H1 (cell line): ENCODE measurements at regions not wholly inside any gene's neighbourhood (a gene's known extent, or its start where the extent isn't known, plus 50 kb on each side); places are given as distances from the start of the nearest gene placed in this dataset.

Experiments
- CTCF ChIA-PET: fragments of 300-600 bp; sonication (Branson Sonifier 250); formaldehyde crosslinking; loops from one replicate; lab custom pipeline; 2021; ENCODE audit not compliant: partially characterized antibody; lab: Charles Lee
- POLR2A ChIA-PET: fragments of 300-600 bp; sonication (Branson Sonifier 250); formaldehyde crosslinking; loops from one replicate; lab custom pipeline; 2021; ENCODE audit warnings: inconsistent platforms; ENCODE audit not compliant: partially characterized antibody; lab: Charles Lee
- DNase-seq, 2 experiments: peaks; one replicate each; pipeline versions ENCODE4 v3.0.0 to v3.0.0-alpha.2; 2010 to 2022; ENCODE audit warnings: low spot score in 2 of 2, low read depth in 1 of 2, mixed read lengths in 1 of 2
- FAIRE-seq: peaks from 2 replicates; lab custom pipeline; 2011; peaks lifted over from hg19 to GRCh38; lab: Jason Lieb, UNC
- H2AFZ ChIP-seq: 2 replicates; pipeline ENCODE4 v1.8.1; 2012; ENCODE audit warnings: low read length, inconsistent platforms
- H2AK5ac ChIP-seq: 2 replicates; pipeline ENCODE4 v1.6.1; 2013; ENCODE audit warnings: low read depth, low read length
- H2BK120ac ChIP-seq: replicated peaks from 2 replicates; pipeline ENCODE3; 2013; ENCODE audit warnings: low read depth, low read length, inconsistent platforms
- H2BK12ac ChIP-seq: 2 replicates; pipeline ENCODE4 v1.6.1; 2013; ENCODE audit warnings: low read depth, low read length
- H2BK15ac ChIP-seq: 2 replicates; pipeline ENCODE4 v1.6.1; 2013; ENCODE audit warnings: low read length
- H2BK20ac ChIP-seq: 2 replicates; pipeline ENCODE4 v1.6.1; 2013; ENCODE audit warnings: low read length
- H2BK5ac ChIP-seq: 2 replicates; pipeline ENCODE4 v1.6.1; 2013; ENCODE audit warnings: low read depth, low read length
- H3K14ac ChIP-seq: 2 replicates; pipeline ENCODE4 v1.6.1; 2013; ENCODE audit warnings: inconsistent platforms; ENCODE audit not compliant: insufficient read length
- H3K18ac ChIP-seq: 2 replicates; pipeline ENCODE4 v1.6.1; 2013; ENCODE audit warnings: low read length; ENCODE audit errors: extremely low read depth
- H3K23ac ChIP-seq: 2 replicates; pipeline ENCODE4 v1.6.1; 2013; ENCODE audit warnings: inconsistent platforms; ENCODE audit not compliant: insufficient read length
- H3K23me2 ChIP-seq: 2 replicates; pipeline ENCODE4 v1.6.1; 2013; ENCODE audit warnings: low read depth, low read length
- H3K27ac ChIP-seq: 2 replicates; pipeline ENCODE4 v1.6.1; 2011; ENCODE audit warnings: low read depth, low read length, inconsistent platforms
- H3K27me3 ChIP-seq, 4 experiments: replicated peaks in 1 of 4; 1 replicate in 1 of 4; 2 replicates in 3 of 4; pipeline versions ENCODE4 v1.6.1 to v1.8.1; 2011 to 2013; ENCODE audit warnings: low read length in 3 of 4, mild to moderate bottlenecking in 3 of 4, inconsistent platforms in 2 of 4, mixed read lengths in 2 of 4, moderate library complexity in 1 of 4; ENCODE audit not compliant: control insufficient read depth in 3 of 4, insufficient read depth in 3 of 4; ENCODE audit errors: extremely low read depth in 1 of 4
- H3K36me3 ChIP-seq, 4 experiments: 2 replicates each; pipeline versions ENCODE4 v1.6.1 to v1.8.1; 2011 to 2013; ENCODE audit warnings: mild to moderate bottlenecking in 4 of 4, low read length in 3 of 4, moderate library complexity in 2 of 4, control low read depth in 1 of 4, inconsistent platforms in 1 of 4; ENCODE audit not compliant: insufficient read depth in 4 of 4, control insufficient read depth in 2 of 4
- H3K4ac ChIP-seq: replicated peaks from 2 replicates; pipeline ENCODE3; 2013; ENCODE audit warnings: low read length, low read depth, mixed read lengths, inconsistent platforms; ENCODE audit not compliant: insufficient read length
- H3K4me1 ChIP-seq, 4 experiments: replicated peaks in 1 of 4; 1 replicate in 1 of 4; 2 replicates in 3 of 4; pipeline versions ENCODE4 v1.6.1 to v1.8.1; 2011 to 2013; ENCODE audit warnings: low read length in 3 of 4, inconsistent platforms in 2 of 4, mixed read lengths in 1 of 4; ENCODE audit not compliant: insufficient read depth in 4 of 4, control insufficient read depth in 3 of 4
- H3K4me2 ChIP-seq, 2 experiments: 2 replicates each; pipeline versions ENCODE4 v1.6.1 to v1.8.1; 2011 to 2013; ENCODE audit warnings: low read depth in 2 of 2, low read length in 2 of 2, control low read depth in 1 of 2, inconsistent platforms in 1 of 2, mild to moderate bottlenecking in 1 of 2; ENCODE audit not compliant: insufficient read depth in 1 of 2
- H3K4me3 ChIP-seq, 4 experiments: fragments of 200-600, 300-600 bp in 1 of 4; sonication (generic), shearing (Covaris generic), sonication (Bioruptor Twin) in 1 of 4; 2 replicates each; pipeline versions ENCODE4 v1.5.1 to v1.8.1; 2011 to 2016; ENCODE audit warnings: low read length in 4 of 4, low read depth in 3 of 4, control low read depth in 2 of 4, inconsistent platforms in 2 of 4, mild to moderate bottlenecking in 2 of 4, mixed read lengths in 1 of 4, moderate library complexity in 1 of 4; ENCODE audit not compliant: insufficient read depth in 2 of 4; ENCODE audit errors: extremely low read depth in 1 of 4
- H3K56ac ChIP-seq: replicated peaks from 2 replicates; pipeline ENCODE3; 2013; ENCODE audit warnings: low read depth, mild to moderate bottlenecking, mixed read lengths, low read length, inconsistent platforms; ENCODE audit not compliant: insufficient read length
- H3K79me1 ChIP-seq: 2 replicates; pipeline ENCODE4 v1.6.1; 2013; ENCODE audit warnings: low read depth, low read length, control low read depth
- H3K79me2 ChIP-seq, 2 experiments: 2 replicates each; pipeline versions ENCODE4 v1.6.1 to v1.8.1; 2012 to 2013; ENCODE audit warnings: low read length in 2 of 2, mild to moderate bottlenecking in 2 of 2, inconsistent platforms in 1 of 2; ENCODE audit not compliant: insufficient read depth in 2 of 2, control insufficient read depth in 1 of 2
- H3K9ac ChIP-seq, 4 experiments: replicated peaks in 1 of 4; 1 replicate in 1 of 4; 2 replicates in 3 of 4; pipeline versions ENCODE4 v1.6.1 to v1.8.1; 2011 to 2013; ENCODE audit warnings: low read depth in 3 of 4, low read length in 3 of 4, control low read depth in 2 of 4, mild to moderate bottlenecking in 2 of 4, moderate library complexity in 2 of 4, inconsistent platforms in 1 of 4; ENCODE audit errors: extremely low read depth in 1 of 4
- H3K9me3 ChIP-seq, 2 experiments: 2 replicates each; pipeline versions ENCODE4 v1.6.1 to v1.8.1; 2012 to 2013; ENCODE audit warnings: mild to moderate bottlenecking in 2 of 2, moderate library complexity in 2 of 2, control low read depth in 1 of 2, inconsistent platforms in 1 of 2, low read depth in 1 of 2, low read length in 1 of 2, mixed read lengths in 1 of 2; ENCODE audit not compliant: insufficient read depth in 2 of 2
- H4K20me1 ChIP-seq, 2 experiments: replicated peaks in 1 of 2; 2 replicates each; pipeline versions ENCODE3 to v1.8.1; 2011 to 2013; ENCODE audit warnings: inconsistent platforms in 2 of 2, low read length in 2 of 2, mild to moderate bottlenecking in 1 of 2; ENCODE audit not compliant: insufficient read depth in 2 of 2, control insufficient read depth in 1 of 2
- H4K5ac ChIP-seq: 2 replicates; pipeline ENCODE4 v1.6.1; 2013; ENCODE audit warnings: low read length, low read depth, mixed read lengths, inconsistent platforms; ENCODE audit not compliant: insufficient read length
- H4K8ac ChIP-seq: 2 replicates; pipeline ENCODE4 v1.8.0; 2013; ENCODE audit warnings: mild to moderate bottlenecking, moderate library complexity, low read length, inconsistent platforms; ENCODE audit not compliant: insufficient read depth; ENCODE audit errors: extremely low read depth
- H4K91ac ChIP-seq: replicated peaks from 2 replicates; pipeline ENCODE3; 2013; ENCODE audit warnings: low read length, mixed read lengths, inconsistent platforms; ENCODE audit not compliant: insufficient read length
- BRCA1 ChIP-seq: IDR thresholded peaks from 2 replicates; pipeline ENCODE4 v1.6.1; 2012; ENCODE audit warnings: low read depth, low read length, improper control_type of control experiment
- WGBS, 2 experiments: shearing (Covaris generic) in 1 of 2; methylation state at CpG; one replicate each; pipeline versions ENCODE4 v1.1.6 to v1.1.7; 2013 to 2015; ENCODE audit warnings: low lambda C conversion rate in 2 of 2, mixed read lengths in 2 of 2, inconsistent platforms in 1 of 2, low coverage in 1 of 2, missing lambda C conversion rate in 1 of 2; ENCODE audit not compliant: insufficient replicate concordance in 2 of 2, insufficient coverage in 1 of 2, insufficient read length in 1 of 2; ENCODE audit errors: extremely low coverage in 1 of 2, missing lambda C conversion rate in 1 of 2; 5-methylcytosine and 5-hydroxymethylcytosine counted together

GRCh38 chr1:157227700-157228099, 89.5 kb upstream of the ETV3 start:
- H4K20me1 ChIP-seq, result no peaks in the 10 kb centered on the region
- no peak overlapping the region for H3K56ac ChIP-seq
- no peak overlapping the region for H4K91ac ChIP-seq
- no peak overlapping the region for H3K9ac ChIP-seq
- H2AFZ ChIP-seq, result no peak overlapping the region
- FAIRE-seq, result no peak
- ChIA-PET POLR2A (no interaction called here), CTCF (no interaction called here)
- H2BK12ac ChIP-seq, result no peak overlapping the region
- no peak overlapping the region for H3K27ac ChIP-seq
- H3K23me2 ChIP-seq, result no peaks in the 10 kb centered on the region
- no peak overlapping the region for H3K4ac ChIP-seq
- no peak overlapping the region for H3K23ac ChIP-seq
- peaks cover 10 to 17% of the 10 kb centered on the region in 2 experiments; a peak in 3 of 4 replicates for H3K9me3 ChIP-seq
- no peak for DNase-seq
- no peak overlapping the region for H2AK5ac ChIP-seq
- H3K79me2 ChIP-seq, result no peaks in the 10 kb centered on the region
- no peaks in the 10 kb centered on the region for H3K27me3 ChIP-seq
- H3K4me3 ChIP-seq, result no peak overlapping the region
- peaks cover 0 to 5% (median 3%) of the 10 kb centered on the region in 4 experiments; a peak in 3 of 7 replicates for H3K4me1 ChIP-seq
- no peak overlapping the region for H4K5ac ChIP-seq
- H2BK15ac ChIP-seq, result no peak overlapping the region
- no peak overlapping the region for H2BK120ac ChIP-seq
- H3K36me3 ChIP-seq, result no peaks in the 10 kb centered on the region
- H3K14ac ChIP-seq, result no peak overlapping the region
- H2BK5ac ChIP-seq, result no peak overlapping the region
- no peak overlapping the region for H2BK20ac ChIP-seq
- H3K18ac ChIP-seq, result no peak overlapping the region
- no peak overlapping the region for H4K8ac ChIP-seq
- no peaks in the 10 kb centered on the region for H3K79me1 ChIP-seq
- no peak for TF ChIP-seq BRCA1
- H3K4me2 ChIP-seq, result no peak overlapping the region
- 89% methylated on average over 5 of the region's 5 CpGs; no CpG with 5 or more reads in 1 of the 2 experiments for WGBS, 2 experiments
